HG02610 (cell line): ENCODE measurements at regions not wholly inside any gene's neighbourhood (a gene's known extent, or its start where the extent isn't known, plus 50 kb on each side); places are given as distances from the start of the nearest gene placed in this dataset.
A peak's percentile ranks its signal among the peaks of the same experiment; 100 is the strongest.
"Not testable (repeated sequence)": the region's sequence is repeated elsewhere in the genome, so short reads cannot be mapped to it uniquely, and the experiment has no call there.

Experiments
- ATAC-seq: cut with Tn5 transposase; IDR thresholded peaks from one replicate; pipeline ENCODE4 v1.9.1; 2021; ENCODE audit warnings: mild to moderate bottlenecking, moderate library complexity; ENCODE audit not compliant: unreplicated experiment

DNA sequence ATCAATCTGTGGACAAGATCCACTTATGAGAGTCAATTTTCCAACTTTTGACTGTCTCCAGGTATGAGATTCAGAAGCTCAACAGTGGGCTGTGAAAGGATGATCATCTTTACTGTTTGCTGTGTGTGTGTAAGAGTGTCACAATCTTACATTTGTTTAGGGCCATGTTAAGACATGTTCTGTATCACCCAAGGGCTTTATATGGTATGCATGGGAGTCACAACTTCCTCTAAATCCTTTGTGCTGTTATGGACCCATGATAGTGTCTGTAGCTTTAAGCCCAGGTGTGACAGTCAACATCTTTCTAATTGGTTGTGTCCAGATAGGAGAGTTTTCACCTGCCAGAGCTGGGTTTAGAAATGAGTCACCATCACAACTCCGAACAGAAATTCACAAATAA is 70.2 kb downstream of the ZNF726 start:
- not testable (repeated sequence) for ATAC-seq

DNA sequence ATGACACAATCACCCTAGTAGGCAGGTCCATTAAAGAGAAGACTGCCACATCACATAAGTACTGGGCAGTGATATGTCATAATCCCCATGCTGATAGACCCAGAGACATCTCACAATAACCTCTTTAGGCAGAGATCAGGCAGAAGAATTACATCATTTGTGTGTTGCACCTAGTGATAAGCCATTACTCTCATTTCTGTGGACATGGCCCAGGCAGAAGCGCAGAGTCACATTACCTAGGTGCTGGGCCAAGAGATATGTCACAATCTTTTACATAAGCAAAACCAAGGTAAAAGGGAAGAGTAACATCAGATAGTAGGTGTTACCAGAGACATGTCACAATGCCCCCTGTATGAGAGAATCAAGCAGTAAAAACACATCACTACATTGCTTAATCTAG is 71.9 kb downstream of the ZNF726 start:
- no peak for ATAC-seq

DNA sequence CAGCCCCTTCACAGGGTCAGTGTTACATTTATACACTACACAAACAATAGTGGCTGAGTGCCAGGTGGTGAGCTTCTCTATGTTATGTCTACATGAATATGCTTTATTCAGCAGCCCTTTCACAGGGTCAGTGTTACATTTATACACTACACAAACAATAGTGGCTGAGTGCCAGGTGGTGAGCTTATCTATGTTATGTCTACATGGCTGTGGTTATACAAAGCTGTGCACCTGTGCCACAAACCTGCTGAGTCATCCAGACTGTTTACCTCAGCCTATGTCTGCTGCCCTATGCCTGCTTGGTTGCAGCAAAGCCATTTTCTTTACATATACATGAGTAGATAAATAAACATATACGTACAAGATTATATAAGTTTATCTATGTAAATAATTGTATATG is 76.5 kb downstream of the ZNF726 start:
- ATAC-seq, result no peak

DNA sequence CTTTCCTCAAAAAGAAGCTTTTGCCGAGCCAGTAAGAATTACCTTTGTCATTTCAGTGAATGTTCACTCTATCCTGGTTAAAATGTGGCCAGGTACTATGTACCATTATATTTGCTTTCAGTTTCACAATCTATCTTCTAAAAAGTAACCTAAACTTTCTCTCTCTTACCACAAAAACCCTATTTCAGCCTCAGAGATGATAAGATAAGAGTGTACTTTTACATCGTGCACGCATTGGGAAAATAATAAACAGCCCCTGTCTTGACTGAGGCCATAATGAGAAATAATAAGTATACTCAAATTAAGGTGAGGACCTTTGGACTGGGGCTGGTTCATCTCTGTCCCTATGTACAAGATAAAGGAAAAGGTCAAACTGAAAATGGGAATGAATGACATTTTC is 77.7 kb downstream of the ZNF726 start:
- ATAC-seq, result no peak

DNA sequence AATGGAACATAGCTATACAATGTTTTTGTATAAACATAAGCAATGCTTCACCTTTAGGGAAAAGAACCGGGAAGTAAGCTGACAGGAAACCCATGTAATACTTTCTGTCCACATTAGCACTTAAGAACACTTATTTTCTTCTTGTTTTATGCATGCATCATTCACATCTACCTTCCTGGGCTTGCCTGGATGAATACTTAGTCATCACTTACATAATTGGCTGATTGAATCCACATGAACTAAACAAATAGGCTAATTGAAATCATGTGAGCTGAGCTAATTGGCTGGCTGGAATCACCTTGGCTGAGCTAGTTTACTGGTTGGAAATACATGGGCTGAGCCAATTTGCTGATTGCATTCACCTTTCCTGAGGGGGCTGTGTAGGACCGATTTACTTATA is 78.8 kb downstream of the ZNF726 start:
- no peak for ATAC-seq

DNA sequence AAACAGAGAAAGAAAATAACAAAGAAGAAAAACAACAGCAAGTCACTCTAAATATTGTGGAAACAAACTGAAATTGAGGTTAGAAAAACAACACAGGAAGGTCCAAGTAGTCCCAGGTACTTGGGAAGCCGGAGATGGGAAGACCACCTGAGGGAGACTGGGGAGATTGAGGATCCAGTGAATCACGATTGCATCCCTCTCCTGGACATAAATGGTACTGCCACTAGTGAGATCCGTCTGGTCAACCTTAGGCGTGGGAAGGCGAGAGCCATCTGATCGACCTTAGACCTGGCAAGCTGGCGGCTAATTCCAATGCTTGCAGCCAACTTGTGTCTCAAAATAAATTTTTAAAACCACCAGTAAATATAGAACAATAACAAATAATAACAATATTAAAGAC is 81.9 kb downstream of the ZNF726 start:
- no peak for ATAC-seq

GRCh38 chr19:23998568-23998967 is 83.9 kb downstream of the ZNF726 start:
- no peak for ATAC-seq

GRCh38 chr19:23999821-24000610 is 85.3 kb downstream of the ZNF726 start:
- no peak for ATAC-seq

DNA sequence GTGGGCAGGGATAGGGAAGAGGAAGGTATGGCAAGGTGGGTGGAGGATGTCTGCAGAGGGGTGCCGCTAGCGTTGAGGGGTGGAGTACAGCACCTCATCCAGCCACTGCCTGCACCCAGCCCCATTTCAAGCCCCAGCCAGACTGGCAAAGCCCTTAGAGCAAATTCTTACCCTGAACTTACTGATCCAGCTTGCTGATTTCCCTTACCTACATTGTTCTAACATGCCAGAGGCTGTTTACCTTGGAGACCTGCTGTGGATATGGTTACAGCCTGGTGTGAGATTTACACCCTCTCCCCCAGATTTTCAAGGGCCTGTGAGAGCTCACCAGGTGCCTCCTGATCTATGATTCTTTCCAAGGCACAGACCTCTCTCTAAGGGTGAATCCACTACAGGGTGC is 86.0 kb downstream of the ZNF726 start:
- no peak for ATAC-seq

- no peak for ATAC-seq
Measured at GRCh38 chr19:24002256-24002945, 84.6 kb upstream of the ZNF254 start.

DNA sequence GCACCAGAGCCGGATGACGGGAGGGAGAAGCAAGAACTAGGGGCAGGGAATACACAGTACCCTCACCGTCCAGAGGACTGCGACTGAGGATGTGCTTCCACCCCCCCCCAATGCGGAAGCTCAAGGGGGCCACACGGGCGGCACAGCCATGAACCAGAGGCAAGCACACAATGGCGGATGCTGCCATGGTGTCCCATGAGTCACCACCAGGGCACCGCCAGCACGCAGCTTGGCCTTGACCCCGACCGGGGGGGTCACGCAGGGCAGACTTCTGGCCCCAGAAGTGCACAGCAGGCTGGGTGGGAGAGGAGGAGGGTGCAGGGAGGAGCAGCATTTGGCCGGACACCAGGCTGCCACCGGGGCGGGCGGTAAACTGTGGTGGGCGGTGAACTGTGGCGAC is 83.5 kb upstream of the ZNF254 start:
- no peak for ATAC-seq

DNA sequence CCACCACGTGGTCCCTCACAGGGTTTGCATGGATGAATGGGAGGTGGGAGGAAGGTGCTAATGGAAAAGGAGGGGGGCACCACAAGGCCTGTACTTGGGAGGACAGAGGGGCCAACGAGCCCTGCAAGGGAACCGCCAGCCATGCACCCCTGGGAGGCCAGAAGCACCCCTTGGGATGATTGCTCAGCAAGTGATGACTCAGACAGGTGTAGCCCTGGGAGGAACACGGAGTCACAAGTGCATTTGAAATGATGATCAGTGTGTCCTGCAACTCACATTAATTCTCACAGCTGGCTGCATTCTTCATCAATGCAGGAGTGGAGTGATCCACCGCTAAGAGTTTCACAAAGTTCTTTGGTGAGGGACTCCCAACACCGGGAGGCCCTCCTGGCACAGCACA is 82.8 kb upstream of the ZNF254 start:
- no peak for ATAC-seq

DNA sequence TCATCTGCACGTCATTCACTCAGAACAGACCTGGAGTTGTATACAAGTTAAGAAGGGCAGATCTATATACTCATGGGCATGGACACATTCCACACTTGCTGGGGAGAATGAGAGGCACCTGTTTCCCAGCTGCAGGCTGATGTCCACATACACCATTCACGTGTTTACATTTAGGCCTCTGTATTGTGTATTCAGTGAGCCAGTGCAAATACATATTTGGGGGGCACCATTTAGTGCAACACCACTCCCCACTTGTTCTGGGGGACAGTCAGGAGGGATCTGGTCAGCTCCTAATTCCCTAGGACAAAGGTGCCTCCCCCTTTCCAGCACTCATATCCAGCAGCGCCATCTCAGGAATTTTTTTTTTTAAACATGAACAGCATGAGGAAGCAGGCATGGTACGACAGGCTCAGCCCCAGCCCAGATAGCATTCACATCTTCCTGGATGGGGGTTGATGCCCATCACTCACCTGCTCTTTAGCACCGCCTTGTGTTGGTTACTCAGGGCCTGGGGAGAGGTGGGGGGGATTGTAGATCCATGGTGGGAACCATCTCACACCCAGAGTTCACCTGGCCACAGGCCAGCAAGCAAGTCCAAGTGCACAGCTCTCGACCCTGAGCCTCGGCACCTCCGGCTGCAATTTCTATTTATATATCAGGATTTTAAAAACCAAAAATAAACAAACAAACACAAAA is 56.9 kb upstream of the ZNF254 start:
- no peak for ATAC-seq

GRCh38 chr19:24032651-24033050 is 54.3 kb upstream of the ZNF254 start:
- ATAC-seq, result no peak

DNA sequence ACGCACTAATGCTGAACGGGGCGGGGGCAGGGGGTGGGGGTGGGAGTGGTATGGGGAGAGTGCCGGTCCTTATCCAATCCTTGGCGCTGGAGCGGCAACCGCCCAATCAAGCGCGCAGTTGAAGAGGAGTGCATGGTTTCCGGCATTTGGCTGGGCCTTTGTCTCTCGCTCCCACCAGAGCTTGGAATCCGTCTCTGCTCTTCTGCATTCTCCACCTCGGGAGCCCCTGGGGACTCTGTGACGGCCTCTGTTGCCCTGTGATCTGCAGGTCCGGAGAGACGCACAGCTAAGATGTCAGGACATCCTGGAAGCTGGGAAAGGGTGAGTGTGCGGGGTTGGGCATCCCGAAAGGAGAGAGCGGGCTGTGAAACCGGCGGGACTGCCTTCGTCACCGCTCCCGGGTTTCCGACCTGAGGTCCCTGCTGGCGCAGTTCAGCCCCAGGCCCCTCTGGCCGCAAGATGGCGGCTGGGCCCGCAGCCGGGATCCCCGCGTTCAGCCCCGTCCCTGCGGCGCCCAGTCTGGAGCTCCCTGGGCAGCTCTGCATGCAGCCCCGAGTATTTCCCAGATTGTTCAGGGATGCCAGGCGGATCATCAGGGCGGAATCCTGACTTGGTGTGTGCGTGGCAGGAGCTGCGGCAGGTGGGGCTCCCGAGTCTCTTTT is 53.6 kb upstream of the ZNF254 start:
- ATAC-seq, result peak; percentile 96

GRCh38 chr19:24033963-24034342 is 53.0 kb upstream of the ZNF254 start:
- peak; percentile 24 for ATAC-seq

- not testable (repeated sequence) for ATAC-seq
Measured at GRCh38 chr19:24035261-24035880, 51.6 kb upstream of the ZNF254 start.
